ENCODE measurements at regions not wholly inside any gene's neighbourhood (a gene's known extent, or its start where the extent isn't known, plus 50 kb on each side); places are given as distances from the start of the nearest gene placed in this dataset.

DNA sequence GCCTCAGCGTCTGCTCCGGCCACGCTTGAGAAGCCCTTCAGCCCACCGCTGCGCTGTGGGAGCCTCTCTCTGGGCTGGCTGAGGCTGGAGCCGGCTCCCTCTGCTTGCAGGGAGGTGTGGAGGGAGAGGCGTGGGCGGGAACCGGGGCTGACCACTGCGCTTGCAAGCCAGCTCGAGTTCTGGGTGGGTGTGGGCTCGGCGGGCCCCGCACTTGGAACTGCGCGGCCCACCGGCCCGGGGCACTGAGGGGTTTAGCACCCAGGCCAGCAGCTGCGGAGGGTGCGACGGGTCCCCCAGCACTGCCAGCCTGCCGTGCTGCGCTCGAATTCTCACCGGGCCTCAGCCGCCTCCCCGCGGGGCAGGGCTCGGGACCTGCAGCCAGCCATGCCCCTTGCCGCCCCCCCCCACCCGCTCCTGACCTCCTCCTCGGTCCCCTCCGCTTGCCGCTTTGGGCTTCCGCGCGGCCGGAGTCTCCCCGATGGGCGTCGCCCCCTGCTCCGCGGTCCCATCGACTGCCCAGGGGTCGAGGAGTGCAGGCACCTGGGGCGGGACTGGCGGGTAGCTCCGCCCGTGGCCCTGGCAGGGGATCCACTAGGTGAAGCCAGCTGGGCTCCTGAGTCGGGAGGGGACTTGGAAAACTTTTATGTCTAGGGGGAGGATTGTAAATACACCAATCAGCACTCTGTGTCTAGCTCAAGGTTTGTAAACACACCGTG is 106.7 kb downstream of the RAP2B start:
- ChIA-PET CTCF (no interaction called here), SMC1A (ENCODE audit: uncharacterized antibody, unreplicated experiment) (no interaction called here), RAD21 (ENCODE audit: unreplicated experiment) (no interaction called here), POLR2A (no interaction called here)
- TF ChIP-seq ASH2L (IDR thresholded peaks at IDR 0.05; ENCODE audit: borderline replicate concordance, low read depth) (no peak), NRF1 (conservative IDR thresholded peaks at IDR 0.05; ENCODE audit: low read depth, low read length) (no peak), MYC (IDR thresholded peaks at IDR 0.05; ENCODE audit: insufficient read depth, insufficient read length, insufficient replicate concordance, low read length, severe bottlenecking) (no peak), SMAD1 (IDR thresholded peaks at IDR 0.05; ENCODE audit: low read depth, partially characterized antibody) (no peak)
- BruUV-seq (replicated peaks), result no TSS peak
- Histone ChIP-seq H3K9ac (ENCODE audit: control insufficient read depth, insufficient read depth, low read length) (no peak overlapping the region), H2AFZ (ENCODE audit: control insufficient read depth, low read depth, low read length) (no peak overlapping the region), H3K4me2 (ENCODE audit: control insufficient read depth, insufficient read depth) (no peak overlapping the region), H3K79me2 (ENCODE audit: control insufficient read depth, insufficient read depth, low read length) (no peaks in the 10 kb centered on the region), H3K4me3 (no peak overlapping the region), H4K20me1 (ENCODE audit: control insufficient read depth, insufficient read depth) (no peaks in the 10 kb centered on the region), H3K27me3 (replicated peaks in 1 of 2; ENCODE audit: control insufficient read depth in 2 of 2, insufficient read depth in 2 of 2, low read length in 1 of 2) (no peaks in the 10 kb centered on the region; a peak in 1 of 4 replicates), H3K27ac (ENCODE audit: control insufficient read depth, insufficient read depth) (no peak overlapping the region), H3K4me1 (ENCODE audit: control insufficient read depth, insufficient read depth, low read length) (no peaks in the 10 kb centered on the region), H3K36me3 (ENCODE audit: control insufficient read depth in 2 of 2, insufficient read depth in 2 of 2, low read length in 1 of 2) (no peaks in the 10 kb centered on the region), H3K9me3 (replicated peaks; ENCODE audit: control insufficient read depth, insufficient read depth, low read length) (no peaks in the 10 kb centered on the region)
- in situ Hi-C loops (cut with MboI) (no loop called here), intact Hi-C loops (cut with micrococcal nuclease; ENCODE audit: unreplicated experiment) (no loop called here)
- 78% methylated on average over 41 of the region's 51 CpGs for WGBS (ENCODE audit: insufficient coverage, insufficient replicate concordance, low lambda C conversion rate, missing lambda C conversion rate)
- DNase-seq (ENCODE audit: low read depth, low spot score) (no peak), FAIRE-seq (no peak), ATAC-seq (no peak)

DNA sequence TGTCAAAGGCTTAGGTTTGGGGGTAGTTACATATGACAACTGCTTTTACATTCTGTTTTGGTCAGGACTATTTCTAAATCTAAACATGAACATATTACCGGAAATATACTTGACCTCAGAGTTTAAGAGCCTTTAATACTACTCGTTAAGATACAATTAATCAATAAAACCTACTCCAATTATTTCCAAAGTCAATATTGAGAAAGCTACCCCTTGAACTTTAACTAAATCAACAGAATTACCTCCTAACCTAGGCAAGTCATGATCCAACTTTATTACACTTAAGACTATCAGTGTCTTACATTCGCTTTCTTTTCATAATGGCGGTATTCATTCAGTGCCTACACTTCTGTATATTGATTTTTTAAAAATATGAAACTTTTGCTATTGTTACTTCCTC is 107.7 kb downstream of the RAP2B start:
- RAD21 ChIA-PET (ENCODE audit: unreplicated experiment), result no interaction called here
- SMC1A ChIA-PET (ENCODE audit: uncharacterized antibody, unreplicated experiment), result no interaction called here
- in situ Hi-C loops (cut with MboI), result no loop called here
- ATAC-seq, result no peak
- CTCF ChIA-PET, result no interaction called here
- H3K79me2 ChIP-seq (ENCODE audit: control insufficient read depth, insufficient read depth, low read length), result no peaks in the 10 kb centered on the region
- BruUV-seq (replicated peaks), result no TSS peak
- H3K4me3 ChIP-seq, result no peak overlapping the region
- H3K4me1 ChIP-seq (ENCODE audit: control insufficient read depth, insufficient read depth, low read length), result no peaks in the 10 kb centered on the region
- no peak overlapping the region for H2AFZ ChIP-seq (ENCODE audit: control insufficient read depth, low read depth, low read length)
- TF ChIP-seq, protein P1, sequence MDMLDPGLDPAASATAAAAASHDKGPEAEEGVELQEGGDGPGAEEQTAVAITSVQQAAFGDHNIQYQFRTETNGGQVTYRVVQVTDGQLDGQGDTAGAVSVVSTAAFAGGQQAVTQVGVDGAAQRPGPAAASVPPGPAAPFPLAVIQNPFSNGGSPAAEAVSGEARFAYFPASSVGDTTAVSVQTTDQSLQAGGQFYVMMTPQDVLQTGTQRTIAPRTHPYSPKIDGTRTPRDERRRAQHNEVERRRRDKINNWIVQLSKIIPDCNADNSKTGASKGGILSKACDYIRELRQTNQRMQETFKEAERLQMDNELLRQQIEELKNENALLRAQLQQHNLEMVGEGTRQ (IDR thresholded peaks at IDR 0.05; ENCODE audit: borderline replicate concordance, low read depth, low read length), result no peak
- TF ChIP-seq, protein P2, sequence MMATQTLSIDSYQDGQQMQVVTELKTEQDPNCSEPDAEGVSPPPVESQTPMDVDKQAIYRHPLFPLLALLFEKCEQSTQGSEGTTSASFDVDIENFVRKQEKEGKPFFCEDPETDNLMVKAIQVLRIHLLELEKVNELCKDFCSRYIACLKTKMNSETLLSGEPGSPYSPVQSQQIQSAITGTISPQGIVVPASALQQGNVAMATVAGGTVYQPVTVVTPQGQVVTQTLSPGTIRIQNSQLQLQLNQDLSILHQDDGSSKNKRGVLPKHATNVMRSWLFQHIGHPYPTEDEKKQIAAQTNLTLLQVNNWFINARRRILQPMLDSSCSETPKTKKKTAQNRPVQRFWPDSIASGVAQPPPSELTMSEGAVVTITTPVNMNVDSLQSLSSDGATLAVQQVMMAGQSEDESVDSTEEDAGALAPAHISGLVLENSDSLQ (IDR thresholded peaks at IDR 0.05), result no peak
- TF ChIP-seq GATAD2B (conservative IDR thresholded peaks at IDR 0.05; ENCODE audit: low read depth) (no peak), TARDBP (IDR thresholded peaks at IDR 0.05; ENCODE audit: borderline replicate concordance) (no peak), ESRRA (IDR thresholded peaks at IDR 0.05; ENCODE audit: low read length) (no peak), RAD51 (IDR thresholded peaks at IDR 0.05) (no peak), KDM1A (IDR thresholded peaks at IDR 0.05; ENCODE audit: borderline replicate concordance) (no peak), NFYB (IDR thresholded peaks at IDR 0.05; ENCODE audit: insufficient read depth, low read depth, low read length) (no peak), SPI1 (IDR thresholded peaks at IDR 0.05; ENCODE audit: borderline replicate concordance, insufficient read depth, low read depth, low read length) (no peak), FOXK2 (IDR thresholded peaks at IDR 0.05) (no peak), MTA3 (IDR thresholded peaks at IDR 0.05; ENCODE audit: borderline replicate concordance, low read length) (no peak)
- H4K20me1 ChIP-seq (ENCODE audit: control insufficient read depth, insufficient read depth), result no peaks in the 10 kb centered on the region
- H3K9me3 ChIP-seq (replicated peaks; ENCODE audit: control insufficient read depth, insufficient read depth, low read length), result no peaks in the 10 kb centered on the region
- no peaks in the 10 kb centered on the region; a peak in 1 of 4 replicates for H3K27me3 ChIP-seq (replicated peaks in 1 of 2; ENCODE audit: control insufficient read depth in 2 of 2, insufficient read depth in 2 of 2, low read length in 1 of 2)
- no peak overlapping the region for H3K4me2 ChIP-seq (ENCODE audit: control insufficient read depth, insufficient read depth)
- no peak for DNase-seq (ENCODE audit: low read depth, low spot score)
- FAIRE-seq, result no peak
- H3K9ac ChIP-seq (ENCODE audit: control insufficient read depth, insufficient read depth, low read length), result no peak overlapping the region
- intact Hi-C loops (cut with micrococcal nuclease; ENCODE audit: unreplicated experiment), result no loop called here
- no peak overlapping the region for H3K27ac ChIP-seq (ENCODE audit: control insufficient read depth, insufficient read depth)
- no peaks in the 10 kb centered on the region for H3K36me3 ChIP-seq (ENCODE audit: control insufficient read depth in 2 of 2, insufficient read depth in 2 of 2, low read length in 1 of 2)
- WGBS (ENCODE audit: insufficient coverage, insufficient replicate concordance, low lambda C conversion rate, missing lambda C conversion rate), result 77% methylated on average over 4 of the region's 4 CpGs
- POLR2A ChIA-PET, result no interaction called here

All from GM12878 (cell line).